ENCODE measurements at regions not wholly inside any gene's neighbourhood (a gene's known extent, or its start where the extent isn't known, plus 50 kb on each side); places are given as distances from the start of the nearest gene placed in this dataset.

- TF ChIP-seq CTCF (IDR thresholded peaks at IDR 0.05): no peak
- TF ChIP-seq ZFX (IDR thresholded peaks at IDR 0.05; ENCODE audit: borderline replicate concordance): no peak
These were observed 167.5 kb upstream of the ZNF536 start for GRCh38 chr19:30204721-30205120.
